ENCODE measurements at regions not wholly inside any gene's neighbourhood (a gene's known extent, or its start where the extent isn't known, plus 50 kb on each side); places are given as distances from the start of the nearest gene placed in this dataset.

- Histone ChIP-seq H3K27me3 (replicated peaks) (peaks cover 1% of the 10 kb centered on the region), H3K36me3 (replicated peaks) (no peaks in the 10 kb centered on the region), H3K27ac (no peak overlapping the region), H3K4me3 (ENCODE audit: low read depth, low read length) (peak overlapping the region; percentile 48)
- no peak for TF ChIP-seq CTCF (IDR thresholded peaks at IDR 0.05; ENCODE audit: low read depth, low read length, missing control alignments)
- no peak for DNase-seq
- in situ Hi-C loops (cut with HindIII; ENCODE audit: low pct_ligation_motif_present, low sequenced_read_pairs), result no loop called here
These were observed 222.0 kb upstream of the PKN2 start for GRCh38 chr1:88462096-88462487.

GRCh38 chr1:88462488-88463261 lies 221.4 kb upstream of the PKN2 start:
- Histone ChIP-seq H3K27ac (no peak overlapping the region), H3K36me3 (replicated peaks) (no peaks in the 10 kb centered on the region), H3K27me3 (replicated peaks) (peaks cover 1% of the 10 kb centered on the region), H3K4me3 (ENCODE audit: low read depth, low read length) (peak overlapping the region; percentile 48)
- no peak for DNase-seq
- TF ChIP-seq CTCF (IDR thresholded peaks at IDR 0.05; ENCODE audit: low read depth, low read length, missing control alignments), result no peak
- in situ Hi-C loops (cut with HindIII; ENCODE audit: low pct_ligation_motif_present, low sequenced_read_pairs), result no loop called here

GRCh38 chr1:88463401-88463985 lies 220.6 kb upstream of the PKN2 start:
- Histone ChIP-seq H3K27ac (no peak overlapping the region), H3K27me3 (replicated peaks) (peaks cover 1% of the 10 kb centered on the region)
- in situ Hi-C loops (cut with HindIII; ENCODE audit: low pct_ligation_motif_present, low sequenced_read_pairs), result no loop called here

GRCh38 chr1:88466011-88466410 lies 218.1 kb upstream of the PKN2 start:
- no peak overlapping the region for H3K4me3 ChIP-seq (ENCODE audit: low read depth, low read length)
- TF ChIP-seq CTCF (IDR thresholded peaks at IDR 0.05; ENCODE audit: low read depth, low read length, missing control alignments), result no peak
- H3K27me3 ChIP-seq (replicated peaks), result peaks cover 1% of the 10 kb centered on the region
- in situ Hi-C loops (cut with HindIII; ENCODE audit: low pct_ligation_motif_present, low sequenced_read_pairs), result no loop called here
- DNase-seq, result no peak
- H3K27ac ChIP-seq, result no peak overlapping the region
- no peaks in the 10 kb centered on the region for H3K36me3 ChIP-seq (replicated peaks)

More at GRCh38 chr1:88463401-88463985, 220.6 kb upstream of the PKN2 start:
- no peak for DNase-seq
- no peaks in the 10 kb centered on the region for H3K36me3 ChIP-seq (replicated peaks)
- H3K4me3 ChIP-seq (ENCODE audit: low read depth, low read length), result no peak overlapping the region
- no peak for TF ChIP-seq CTCF (IDR thresholded peaks at IDR 0.05; ENCODE audit: low read depth, low read length, missing control alignments)

- TF ChIP-seq CTCF (IDR thresholded peaks at IDR 0.05; ENCODE audit: low read depth, low read length, missing control alignments), result no peak
- no peaks in the 10 kb centered on the region for H3K36me3 ChIP-seq (replicated peaks)
- H3K27me3 ChIP-seq (replicated peaks), result peaks cover 1% of the 10 kb centered on the region
- in situ Hi-C loops (cut with HindIII; ENCODE audit: low pct_ligation_motif_present, low sequenced_read_pairs), result no loop called here
- DNase-seq, result no peak
- H3K4me3 ChIP-seq (ENCODE audit: low read depth, low read length), result no peak overlapping the region
- H3K27ac ChIP-seq, result no peak overlapping the region
These were observed 217.0 kb upstream of the PKN2 start for GRCh38 chr1:88466899-88467580.

Data from brain microvascular endothelial cell (primary cell).